Osteoblast (primary cell): ENCODE measurements at regions not wholly inside any gene's neighbourhood (a gene's known extent, or its start where the extent isn't known, plus 50 kb on each side); places are given as distances from the start of the nearest gene placed in this dataset.

Experiments
- DNase-seq: peaks from one replicate; pipeline ENCODE4 v3.0.0; 2011; ENCODE audit warnings: low spot score, mixed read lengths; ENCODE audit not compliant: insufficient read length; ENCODE audit errors: missing footprints
- H2AFZ ChIP-seq: 2 replicates; pipeline ENCODE4 v1.6.0; 2011; ENCODE audit warnings: mild to moderate bottlenecking, low read length
- H3K27ac ChIP-seq: 2 replicates; pipeline ENCODE4 v1.5.1; 2011; ENCODE audit warnings: mild to moderate bottlenecking, low read depth, low read length, moderate library complexity
- H3K27me3 ChIP-seq: 2 replicates; pipeline ENCODE4 v1.6.0; 2012; ENCODE audit warnings: mild to moderate bottlenecking, control low read depth, inconsistent platforms, low read length, moderate library complexity; ENCODE audit not compliant: insufficient read depth
- H3K36me3 ChIP-seq: 2 replicates; pipeline ENCODE4 v1.5.1; 2011; ENCODE audit warnings: mild to moderate bottlenecking, low read length, control low read depth, moderate library complexity; ENCODE audit not compliant: insufficient read depth
- H3K4me1 ChIP-seq: 2 replicates; pipeline ENCODE4 v1.5.1; 2011; ENCODE audit warnings: mild to moderate bottlenecking, low read length, control low read depth, moderate library complexity; ENCODE audit not compliant: insufficient read depth
- H3K4me2 ChIP-seq: 2 replicates; pipeline ENCODE4 v1.6.0; 2011; ENCODE audit warnings: mild to moderate bottlenecking, low read length; ENCODE audit not compliant: insufficient read depth
- H3K4me3 ChIP-seq: fragments of 200-600 bp; sonication (generic); 3 replicates; pipeline ENCODE4 v1.5.1; 2012; ENCODE audit warnings: mild to moderate bottlenecking, low read length, inconsistent platforms; ENCODE audit not compliant: insufficient read depth
- H3K79me2 ChIP-seq: 2 replicates; pipeline ENCODE4 v1.6.0; 2012; ENCODE audit warnings: mild to moderate bottlenecking, low read length, control low read depth, inconsistent platforms; ENCODE audit not compliant: insufficient read depth
- H3K9me3 ChIP-seq: 2 replicates; pipeline ENCODE4 v1.5.1; 2011; ENCODE audit warnings: low read depth, low read length, control low read depth
- H4K20me1 ChIP-seq: 2 replicates; pipeline ENCODE4 v1.6.0; 2012; ENCODE audit warnings: mild to moderate bottlenecking, low read length, control low read depth; ENCODE audit not compliant: insufficient read depth
- TF ChIP-seq, protein P1 (sequence below): IDR thresholded peaks from 2 replicates; pipeline ENCODE4 v1.5.1; 2011; ENCODE audit warnings: mild to moderate bottlenecking, low read depth, low read length, moderate library complexity; ENCODE audit errors: extremely low read depth

DNA sequence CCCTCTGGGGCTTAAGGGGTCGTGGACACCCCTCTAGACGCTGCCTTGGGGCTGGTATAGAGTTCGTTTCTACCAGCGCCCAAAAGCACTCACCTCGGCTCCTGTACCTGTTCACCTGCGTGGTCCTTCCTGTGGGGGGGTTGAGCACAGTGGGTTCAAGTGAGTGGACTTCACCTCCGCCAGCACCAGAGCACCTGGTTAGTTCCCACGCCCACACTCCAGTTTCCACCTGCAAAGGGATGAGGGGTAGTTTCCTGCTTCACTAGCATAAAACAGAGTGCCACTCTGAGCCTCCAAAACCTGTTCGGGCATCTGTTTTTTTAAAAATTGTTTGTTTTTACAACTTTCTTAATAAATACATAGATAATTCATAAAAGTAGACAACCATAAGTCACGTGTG lies 64.5 kb upstream of the SIPA1L2 start:
- Histone ChIP-seq H3K9me3 (no peaks in the 10 kb centered on the region), H3K27ac (no peak overlapping the region), H3K4me2 (no peak overlapping the region), H3K4me1 (no peaks in the 10 kb centered on the region), H3K36me3 (no peaks in the 10 kb centered on the region), H3K27me3 (no peaks in the 10 kb centered on the region), H3K4me3 (no peak overlapping the region), H2AFZ (no peak overlapping the region), H4K20me1 (no peaks in the 10 kb centered on the region), H3K79me2 (no peaks in the 10 kb centered on the region)
- no peak for DNase-seq
- TF ChIP-seq, protein P1, sequence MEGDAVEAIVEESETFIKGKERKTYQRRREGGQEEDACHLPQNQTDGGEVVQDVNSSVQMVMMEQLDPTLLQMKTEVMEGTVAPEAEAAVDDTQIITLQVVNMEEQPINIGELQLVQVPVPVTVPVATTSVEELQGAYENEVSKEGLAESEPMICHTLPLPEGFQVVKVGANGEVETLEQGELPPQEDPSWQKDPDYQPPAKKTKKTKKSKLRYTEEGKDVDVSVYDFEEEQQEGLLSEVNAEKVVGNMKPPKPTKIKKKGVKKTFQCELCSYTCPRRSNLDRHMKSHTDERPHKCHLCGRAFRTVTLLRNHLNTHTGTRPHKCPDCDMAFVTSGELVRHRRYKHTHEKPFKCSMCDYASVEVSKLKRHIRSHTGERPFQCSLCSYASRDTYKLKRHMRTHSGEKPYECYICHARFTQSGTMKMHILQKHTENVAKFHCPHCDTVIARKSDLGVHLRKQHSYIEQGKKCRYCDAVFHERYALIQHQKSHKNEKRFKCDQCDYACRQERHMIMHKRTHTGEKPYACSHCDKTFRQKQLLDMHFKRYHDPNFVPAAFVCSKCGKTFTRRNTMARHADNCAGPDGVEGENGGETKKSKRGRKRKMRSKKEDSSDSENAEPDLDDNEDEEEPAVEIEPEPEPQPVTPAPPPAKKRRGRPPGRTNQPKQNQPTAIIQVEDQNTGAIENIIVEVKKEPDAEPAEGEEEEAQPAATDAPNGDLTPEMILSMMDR, result no peak

- no peak overlapping the region for H3K27ac ChIP-seq
- DNase-seq, result no peak
- H3K36me3 ChIP-seq, result no peaks in the 10 kb centered on the region
- no peaks in the 10 kb centered on the region for H3K9me3 ChIP-seq
- H3K4me3 ChIP-seq, result no peak overlapping the region
- H3K79me2 ChIP-seq, result no peaks in the 10 kb centered on the region
- no peak overlapping the region for H2AFZ ChIP-seq
- H3K4me2 ChIP-seq, result no peak overlapping the region
- H3K27me3 ChIP-seq, result no peaks in the 10 kb centered on the region
- no peaks in the 10 kb centered on the region for H4K20me1 ChIP-seq
- TF ChIP-seq, protein P1, result no peak
- H3K4me1 ChIP-seq, result no peaks in the 10 kb centered on the region
Measured at GRCh38 chr1:232695621-232696385, 65.9 kb upstream of the SIPA1L2 start.

DNA sequence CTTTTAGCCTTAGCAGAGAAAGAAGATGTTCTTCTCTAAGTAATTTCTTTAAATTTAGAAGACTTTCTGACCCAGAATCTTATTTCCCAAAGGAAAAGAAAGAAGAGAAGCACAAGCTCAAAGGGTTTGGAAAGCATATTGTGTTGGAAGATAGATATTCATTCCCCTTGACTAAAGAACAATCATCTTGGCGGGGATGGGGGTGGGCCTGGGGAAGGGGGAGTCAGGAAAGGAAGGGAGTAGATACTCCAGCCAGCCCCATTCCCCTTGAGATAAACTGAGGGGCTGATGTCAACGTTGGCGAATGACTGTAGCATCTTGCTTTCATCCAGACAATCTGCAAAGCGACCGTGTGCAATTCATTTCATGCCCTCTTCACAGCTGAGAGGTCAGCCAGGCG lies 66.5 kb upstream of the SIPA1L2 start:
- Histone ChIP-seq H3K79me2 (no peaks in the 10 kb centered on the region), H3K36me3 (no peaks in the 10 kb centered on the region), H2AFZ (no peak overlapping the region), H3K9me3 (no peaks in the 10 kb centered on the region), H3K4me2 (no peak overlapping the region), H3K4me1 (no peaks in the 10 kb centered on the region), H4K20me1 (no peaks in the 10 kb centered on the region), H3K4me3 (no peak overlapping the region), H3K27me3 (no peaks in the 10 kb centered on the region), H3K27ac (no peak overlapping the region)
- DNase-seq, result no peak
- TF ChIP-seq, protein P1, result no peak

GRCh38 chr1:232697187-232697822 lies 67.4 kb upstream of the SIPA1L2 start:
- TF ChIP-seq, protein P1, result no peak
- no peaks in the 10 kb centered on the region for H3K9me3 ChIP-seq
- H4K20me1 ChIP-seq, result no peaks in the 10 kb centered on the region

More at GRCh38 chr1:232697187-232697822, 67.4 kb upstream of the SIPA1L2 start:
- no peaks in the 10 kb centered on the region for H3K79me2 ChIP-seq
- no peak overlapping the region for H3K27ac ChIP-seq
- H2AFZ ChIP-seq, result no peak overlapping the region
- no peaks in the 10 kb centered on the region for H3K27me3 ChIP-seq
- H3K4me2 ChIP-seq, result no peak overlapping the region
- H3K4me1 ChIP-seq, result no peaks in the 10 kb centered on the region
- H3K36me3 ChIP-seq, result no peaks in the 10 kb centered on the region
- no peak for DNase-seq
- H3K4me3 ChIP-seq, result no peak overlapping the region
